HS-27A (cell line): ENCODE measurements at regions not wholly inside any gene's neighbourhood (a gene's known extent, or its start where the extent isn't known, plus 50 kb on each side); places are given as distances from the start of the nearest gene placed in this dataset.
"Not testable (repeated sequence)": the region's sequence is repeated elsewhere in the genome, so short reads cannot be mapped to it uniquely, and the experiment has no call there.

ENCODE experiments used
- DNase-seq: peaks from one replicate; pipeline ENCODE4 v3.0.0-alpha.2; 2012; ENCODE audit warnings: low read depth, missing footprints

DNA sequence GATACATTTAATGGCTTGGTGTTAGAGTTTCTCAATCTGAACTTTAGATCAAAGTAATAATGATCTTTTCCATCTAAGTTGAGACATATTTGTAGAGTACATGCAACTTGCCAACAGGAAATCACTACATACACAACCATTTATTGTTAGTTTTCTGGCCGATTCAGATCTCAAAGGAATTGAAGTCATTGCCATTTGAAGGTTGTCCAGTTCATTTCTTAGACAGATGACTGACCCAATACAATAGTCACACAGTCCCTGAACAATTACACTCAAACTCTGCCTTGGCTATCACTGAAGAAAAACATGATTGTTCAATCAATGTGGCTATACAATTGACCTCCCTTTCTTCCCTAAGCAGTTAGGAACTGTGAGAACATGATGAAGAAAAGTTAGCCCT lies 753.2 kb upstream of the RIOK2 start:
- DNase-seq: no peak

DNA sequence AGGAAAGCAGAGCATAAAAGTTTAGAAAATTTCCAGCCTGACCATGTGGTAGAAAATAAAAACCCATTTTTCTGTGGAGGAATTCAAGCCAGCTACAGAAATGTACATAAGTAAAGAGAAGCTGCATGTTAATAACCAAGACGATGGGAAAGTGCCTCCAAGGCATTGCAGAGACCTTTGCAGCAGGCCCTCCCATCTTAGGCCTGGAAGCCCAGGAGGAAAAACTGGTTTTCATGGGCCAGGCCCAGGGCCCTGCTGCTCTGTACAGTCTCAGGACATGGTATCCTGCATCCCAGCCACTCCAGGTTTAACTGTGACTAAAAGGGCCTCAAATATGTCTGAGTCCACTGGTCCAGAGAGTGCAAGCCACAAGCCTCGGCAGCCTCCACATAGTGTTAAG lies 754.8 kb upstream of the RIOK2 start:
- no peak for DNase-seq

DNA sequence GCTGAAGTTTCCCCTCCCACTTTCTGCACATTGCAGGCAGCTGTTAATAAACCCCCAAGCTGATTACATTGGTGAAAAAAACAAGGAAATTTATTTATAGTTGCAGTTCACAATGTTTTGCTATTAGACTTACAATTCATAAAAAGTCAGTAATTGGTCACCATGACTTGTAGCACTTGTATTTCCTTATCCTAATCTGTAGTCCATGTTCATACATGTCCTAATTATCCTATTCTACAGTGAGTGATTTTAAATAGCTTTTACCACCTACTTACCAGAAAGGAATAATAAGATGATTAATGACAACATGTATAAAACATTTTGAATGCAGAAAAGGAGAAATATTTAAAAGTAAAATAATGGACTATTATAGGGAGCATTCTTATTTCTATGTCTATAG lies 760.0 kb upstream of the RIOK2 start:
- no peak for DNase-seq

DNA sequence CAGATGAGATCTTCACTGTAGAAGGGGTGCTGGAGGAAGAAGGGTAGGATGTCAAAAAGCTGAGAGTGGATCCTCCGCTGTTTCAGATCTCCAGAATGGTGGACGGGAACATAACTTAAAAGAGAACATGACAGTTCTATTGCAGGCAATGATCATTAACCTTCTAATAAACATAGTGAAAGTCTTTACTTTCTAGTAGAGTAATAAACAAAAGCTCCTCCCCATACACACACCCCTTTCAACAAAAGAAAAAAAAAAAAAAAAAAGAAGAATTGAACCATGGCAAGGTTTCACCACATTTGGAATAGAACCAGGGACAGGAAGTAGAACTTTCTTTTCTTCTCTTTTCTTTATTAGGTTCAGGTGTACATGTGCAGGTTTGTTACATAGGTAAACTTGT lies 768.1 kb upstream of the RIOK2 start:
- DNase-seq: no peak

DNA sequence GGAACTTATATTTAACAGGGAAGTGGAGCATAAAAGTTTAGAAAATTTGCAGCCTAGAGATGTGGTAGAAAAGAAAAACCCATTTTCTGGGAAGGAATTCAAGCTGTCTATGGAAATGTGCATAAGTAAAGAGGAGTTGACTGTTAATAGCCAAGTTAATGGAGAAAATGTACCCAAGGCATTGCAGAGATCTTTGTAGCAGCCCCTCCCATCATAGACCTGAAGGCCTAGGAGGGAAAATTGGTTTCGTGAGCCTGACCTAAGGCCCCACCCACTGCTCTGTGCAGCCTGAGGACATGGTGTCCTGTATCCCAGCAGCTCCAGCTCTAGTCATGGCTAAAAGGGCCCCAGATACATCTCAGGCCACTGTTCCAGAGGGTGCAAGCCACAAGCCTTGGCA lies 772.4 kb upstream of the RIOK2 start:
- DNase-seq: no peak

DNA sequence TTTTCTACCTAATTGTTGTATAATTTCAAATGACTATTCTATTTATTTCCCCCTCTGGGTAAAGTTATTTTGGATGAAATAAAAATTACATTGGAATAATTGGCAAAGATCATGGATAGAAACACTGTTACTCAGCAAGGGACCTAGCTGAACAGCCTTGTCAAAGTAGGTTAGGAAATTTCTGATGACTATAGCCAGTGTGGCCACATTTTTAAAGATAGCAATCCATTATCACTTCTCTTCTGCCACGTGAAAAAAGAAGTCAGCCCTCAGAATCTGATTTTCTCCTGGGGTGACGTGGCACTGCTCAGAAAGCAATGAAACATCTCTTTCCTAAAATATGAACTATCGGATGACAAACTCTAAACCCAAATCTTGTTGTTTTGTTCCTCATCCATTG lies 784.2 kb upstream of the RIOK2 start:
- no peak for DNase-seq

DNA sequence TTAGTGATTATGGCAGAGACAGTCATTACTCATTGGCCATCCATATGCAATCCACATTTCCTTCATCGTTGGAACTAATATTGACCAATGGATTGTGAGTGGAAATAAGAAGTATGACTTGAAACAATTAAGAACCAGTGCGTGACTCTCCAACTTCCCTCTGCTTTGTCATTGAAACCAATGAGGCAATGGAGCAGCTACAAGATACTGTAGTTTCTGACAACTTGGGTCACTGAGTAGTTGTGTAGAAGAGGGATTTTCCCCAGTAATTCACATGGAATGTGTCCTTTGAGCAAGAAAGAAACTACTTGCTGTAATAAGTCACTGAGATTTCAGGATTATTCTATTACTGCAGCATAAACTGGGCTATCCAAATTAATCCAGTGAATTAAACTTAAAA lies 785.3 kb upstream of the RIOK2 start:
- DNase-seq: no peak

DNA sequence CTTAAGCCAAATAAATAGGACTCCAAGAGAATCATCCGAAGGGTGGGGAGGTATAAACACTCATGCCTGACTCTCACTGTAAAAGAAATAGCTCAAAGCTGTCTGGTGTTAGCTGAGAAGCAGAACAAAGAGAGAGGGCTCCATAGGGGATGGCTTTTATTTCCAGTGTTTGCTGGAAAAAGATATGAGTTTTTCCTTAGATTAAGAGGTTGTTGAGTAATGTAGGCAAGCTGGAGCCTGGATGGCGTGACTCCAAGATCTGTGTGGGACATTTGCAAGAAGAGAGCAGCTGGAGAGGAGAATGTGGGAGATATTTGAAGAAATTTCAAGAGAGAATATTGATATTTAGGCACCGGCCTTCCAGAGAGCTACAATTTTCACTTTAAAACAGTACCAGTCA lies 793.7 kb upstream of the RGMB start:
- DNase-seq: no peak

DNA sequence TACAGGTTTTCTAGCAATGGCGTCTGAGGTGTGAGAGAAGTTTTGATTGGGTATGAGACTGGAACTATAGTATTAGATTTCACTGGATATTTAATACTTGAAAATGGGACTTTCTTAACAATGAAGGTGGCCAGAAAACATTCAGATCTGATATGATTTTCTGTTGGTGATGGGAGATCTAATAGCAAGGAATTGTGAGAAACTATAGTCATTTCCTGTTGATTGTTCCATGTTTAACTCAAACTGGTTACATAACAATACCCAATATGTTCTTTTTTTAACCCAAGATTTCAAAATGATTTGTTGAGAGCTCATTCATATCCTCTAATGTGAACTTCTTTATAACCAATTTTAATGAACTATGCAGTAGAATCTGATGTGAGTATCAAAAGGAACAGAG lies 793.2 kb upstream of the RGMB start:
- DNase-seq: no peak

DNA sequence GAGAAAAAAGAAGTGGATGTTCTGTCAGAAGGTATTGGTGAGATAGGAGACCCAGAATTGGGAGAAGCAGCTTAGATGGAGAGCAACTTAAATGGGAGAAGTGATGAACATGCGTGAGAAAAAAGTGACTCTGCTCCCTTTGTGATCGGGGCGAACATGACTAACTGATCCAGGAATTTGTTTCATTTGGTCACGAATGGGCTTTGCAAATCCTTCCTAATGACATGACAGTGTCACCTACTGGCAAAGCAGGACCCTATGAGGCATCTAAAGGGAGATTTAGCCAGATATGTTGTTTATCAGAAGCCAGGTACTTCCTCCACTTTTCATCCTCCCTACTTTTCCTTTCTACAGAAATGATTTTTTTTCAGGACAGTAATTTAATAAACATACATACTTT lies 787.4 kb upstream of the RGMB start:
- DNase-seq: peak; percentile 36

DNA sequence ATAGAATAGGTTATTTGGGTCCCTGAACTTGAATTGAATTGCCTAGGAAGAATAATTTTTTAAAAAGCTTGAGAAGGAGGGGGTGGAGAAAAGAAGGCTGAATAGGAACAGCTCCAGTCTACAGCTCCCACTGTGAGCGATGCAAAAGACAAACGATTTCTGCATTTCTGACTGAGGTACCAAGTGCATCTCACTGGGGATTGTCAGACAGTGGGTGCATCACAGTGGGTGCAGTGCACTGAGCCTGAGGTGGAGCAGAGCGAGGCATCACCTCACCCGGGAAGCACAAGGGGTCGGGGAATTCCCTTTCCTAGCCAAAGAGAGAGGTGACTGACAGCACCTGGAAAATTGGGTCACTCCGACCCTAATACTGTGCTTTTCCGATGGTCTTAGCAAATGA lies 782.2 kb upstream of the RGMB start:
- DNase-seq: no peak

DNA sequence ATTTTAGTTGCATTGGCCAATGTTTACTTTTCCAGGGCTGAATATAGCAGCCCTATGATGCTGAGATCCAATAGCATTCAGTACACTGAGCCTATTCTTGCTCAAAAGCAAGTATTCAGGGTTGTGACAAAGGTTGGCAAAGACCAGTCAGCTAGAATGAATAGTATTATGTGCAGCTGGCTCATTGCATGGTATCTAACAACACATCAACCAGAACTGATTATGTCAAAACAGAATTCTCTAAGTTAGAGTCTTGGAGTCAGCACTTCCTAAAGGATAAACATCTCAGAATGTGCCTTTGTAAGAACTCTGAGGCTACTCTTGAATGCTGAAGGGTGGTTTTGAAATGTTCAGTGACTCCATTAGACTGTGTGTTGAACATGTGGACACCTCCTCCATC lies 774.5 kb upstream of the RGMB start:
- DNase-seq: no peak

DNA sequence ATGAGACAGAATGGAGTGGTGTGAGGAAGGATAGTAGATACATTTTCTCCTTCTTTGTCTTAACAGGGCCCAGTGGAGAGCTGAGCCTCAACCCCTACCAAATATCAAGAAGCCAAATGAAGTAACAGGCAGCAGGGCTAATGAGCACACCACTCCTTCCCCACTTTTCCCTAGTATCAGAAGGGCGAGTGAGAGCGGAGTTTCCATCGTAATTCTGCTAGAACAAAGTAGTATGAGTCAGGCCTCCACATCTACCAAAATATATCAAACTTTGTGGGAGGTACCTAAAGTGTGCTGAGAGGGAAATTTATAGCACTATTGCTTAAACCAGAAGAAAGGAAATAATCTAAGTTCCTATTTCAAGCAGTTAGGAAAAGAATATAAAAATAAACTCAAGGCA lies 769.0 kb upstream of the RGMB start:
- no peak for DNase-seq

DNA sequence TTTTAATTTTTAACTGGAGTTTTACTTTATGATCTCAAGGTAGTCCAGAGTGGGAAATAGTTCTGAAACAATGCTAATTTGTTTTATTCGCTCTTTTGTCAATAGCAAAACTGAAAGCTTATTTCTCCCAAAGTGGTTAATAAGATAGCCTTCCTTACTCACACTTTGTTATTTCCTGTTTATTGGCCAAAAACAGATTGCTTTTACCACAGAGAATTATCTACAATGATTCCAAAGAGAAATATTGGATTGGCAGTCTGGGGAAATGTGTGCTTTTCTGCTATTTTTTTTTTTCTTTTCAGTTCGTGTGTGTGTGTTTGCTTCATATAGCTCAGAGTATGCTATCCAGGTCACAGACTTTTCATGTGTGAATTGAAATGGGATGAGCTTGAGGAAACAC lies 756.7 kb upstream of the RGMB start:
- no peak for DNase-seq

DNA sequence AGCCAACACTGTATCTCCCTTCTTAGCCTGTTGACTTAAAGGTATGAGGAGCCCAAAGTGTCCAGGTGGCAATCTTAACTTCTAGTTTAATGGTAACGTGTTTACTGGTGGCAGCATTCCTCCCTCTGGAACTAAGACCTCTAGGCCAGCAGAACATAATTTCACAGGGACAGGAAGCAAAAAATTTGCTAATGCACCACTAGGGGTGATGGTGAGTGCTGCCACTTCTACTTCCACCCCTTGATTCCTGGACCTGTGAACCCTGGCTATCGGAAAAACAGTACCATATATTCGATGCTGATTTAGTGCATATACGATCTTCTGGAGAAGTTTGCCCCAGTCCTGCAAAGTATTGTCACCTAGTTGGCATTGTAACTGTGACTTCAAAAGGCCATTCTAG lies 743.2 kb upstream of the RGMB start:
- DNase-seq: not testable (repeated sequence)

DNA sequence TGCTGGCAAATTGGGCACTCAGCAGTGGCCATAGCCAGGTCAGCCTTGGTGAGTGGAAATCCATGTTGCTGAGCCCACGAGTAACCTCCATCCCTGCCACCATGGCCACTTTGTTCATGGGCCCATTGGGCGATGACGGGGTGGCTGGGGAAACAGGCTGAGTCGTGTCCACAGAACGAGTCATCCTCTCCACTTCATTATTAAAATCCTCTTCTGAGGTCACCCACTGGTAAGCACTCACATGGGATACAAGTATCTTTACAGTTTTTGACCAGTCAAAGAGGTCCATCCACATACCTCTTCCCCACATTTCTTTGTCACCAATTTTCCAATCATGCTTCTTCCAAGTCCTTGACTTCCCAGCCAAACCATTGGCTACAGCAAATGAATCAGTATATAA lies 742.4 kb upstream of the RGMB start:
- not testable (repeated sequence) for DNase-seq

DNA sequence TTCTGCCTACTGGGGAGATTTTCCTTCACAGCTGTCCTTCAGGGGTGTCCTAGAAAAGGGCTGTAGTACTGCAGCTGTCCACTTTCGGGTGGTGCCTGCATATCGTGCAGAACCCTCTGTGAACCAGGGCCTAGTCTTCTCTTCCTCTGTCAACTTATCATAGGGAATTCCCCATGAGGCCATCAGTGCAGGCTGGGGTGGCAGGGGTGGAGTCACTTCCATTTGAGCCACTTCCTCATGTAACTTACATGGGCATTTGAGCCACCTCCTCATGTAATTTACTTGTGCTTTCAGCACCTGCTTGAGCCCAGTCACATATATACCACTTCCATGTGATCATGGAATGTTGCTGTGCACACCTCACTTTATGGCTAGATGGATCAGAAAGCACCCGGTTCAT lies 742.0 kb upstream of the RGMB start:
- no peak for DNase-seq

DNA sequence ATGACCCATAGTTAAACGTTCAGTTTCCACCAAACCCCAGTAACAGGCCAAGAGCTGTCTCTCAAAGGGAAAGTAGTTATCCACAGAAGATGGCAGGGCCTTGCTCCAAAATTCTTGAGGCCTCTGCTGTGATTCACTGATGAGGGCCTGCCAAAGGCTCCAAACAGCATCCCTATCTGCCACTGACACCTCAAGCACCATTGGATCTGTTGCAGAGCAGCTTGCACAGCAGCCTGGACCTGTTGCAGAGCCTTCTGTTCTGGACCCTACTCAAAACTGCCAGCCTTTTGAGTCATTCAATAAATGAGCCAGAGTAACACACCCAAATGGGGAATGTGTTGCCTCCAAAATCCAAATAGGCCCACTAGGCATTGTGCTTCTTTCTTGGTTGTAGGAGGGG lies 741.5 kb upstream of the RGMB start:
- DNase-seq: no peak

DNA sequence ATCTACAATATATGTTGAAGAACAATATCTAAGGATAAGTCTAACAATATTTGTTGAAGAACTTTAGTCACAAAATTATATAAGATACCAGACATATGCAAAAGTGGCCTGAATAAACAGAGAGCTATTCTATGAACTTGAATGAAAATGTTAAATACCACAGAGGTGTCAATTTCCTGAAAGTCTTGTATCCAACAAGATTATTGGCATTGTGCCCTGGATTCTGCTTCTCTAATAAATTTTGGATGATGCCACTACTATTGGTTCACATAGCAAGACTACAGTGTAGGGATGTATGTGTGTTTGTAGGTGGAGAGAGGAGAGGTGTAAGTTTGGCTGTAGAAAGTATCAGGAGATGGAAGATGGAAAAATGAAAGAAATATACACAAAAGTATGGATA lies 731.8 kb upstream of the RGMB start:
- no peak for DNase-seq

DNA sequence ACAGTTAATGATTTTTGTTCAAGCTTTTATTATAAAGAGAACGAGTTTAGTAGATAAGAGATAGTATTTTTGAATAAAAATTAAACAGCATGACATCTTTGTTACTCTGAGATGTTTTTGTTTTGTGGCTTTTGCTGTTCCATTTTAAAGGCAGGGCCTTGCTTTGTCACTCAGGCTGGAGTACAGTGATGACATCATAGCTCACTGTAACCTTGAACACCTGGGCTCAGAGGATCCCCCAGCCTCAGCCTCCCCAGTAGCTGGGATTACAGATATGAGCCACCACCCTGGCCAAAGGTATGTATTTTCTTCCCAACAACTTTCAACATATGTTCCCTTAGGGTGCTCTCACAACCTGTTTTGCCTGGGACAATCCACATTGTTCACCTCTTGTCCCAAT lies 730.9 kb upstream of the RGMB start:
- DNase-seq: no peak

DNA sequence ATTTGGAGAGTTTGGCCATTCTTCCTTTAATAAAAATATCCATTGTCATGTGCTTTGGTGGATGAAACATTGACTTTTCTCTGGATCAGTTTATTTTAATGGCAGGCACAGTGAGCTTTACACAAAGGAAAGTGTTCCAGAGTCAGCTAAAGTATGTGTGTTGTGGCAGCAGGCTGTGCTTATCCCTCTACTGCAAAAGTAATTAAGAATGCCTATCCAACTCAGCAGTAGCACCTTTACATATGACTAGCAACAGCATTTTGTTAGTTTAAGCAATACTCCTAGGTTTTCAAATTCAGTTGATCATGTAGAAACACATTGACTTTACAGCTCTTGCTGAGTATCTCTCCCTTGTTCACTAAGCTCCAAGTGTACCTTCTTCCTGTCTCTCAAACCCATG lies 730.5 kb upstream of the RGMB start:
- no peak for DNase-seq

DNA sequence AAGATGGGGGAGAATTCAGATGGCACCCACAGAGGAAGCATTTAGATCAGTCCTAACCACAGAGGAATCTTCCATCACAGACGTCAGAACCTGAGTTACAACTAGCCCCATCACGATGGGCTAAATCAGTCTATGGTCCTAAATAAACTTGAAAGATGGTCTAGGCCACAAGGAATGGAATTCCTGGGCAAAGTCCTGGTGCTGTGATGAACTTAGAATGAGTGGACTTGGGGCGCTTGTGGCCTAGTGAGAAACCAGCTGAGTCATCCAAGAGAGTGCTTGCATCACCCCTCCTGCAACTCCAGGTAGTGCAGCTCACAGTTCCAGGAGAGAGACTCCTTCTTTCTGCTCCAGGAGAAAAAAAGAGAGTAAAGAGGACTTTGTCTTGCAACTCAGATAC lies 722.9 kb upstream of the RGMB start:
- DNase-seq: no peak

DNA sequence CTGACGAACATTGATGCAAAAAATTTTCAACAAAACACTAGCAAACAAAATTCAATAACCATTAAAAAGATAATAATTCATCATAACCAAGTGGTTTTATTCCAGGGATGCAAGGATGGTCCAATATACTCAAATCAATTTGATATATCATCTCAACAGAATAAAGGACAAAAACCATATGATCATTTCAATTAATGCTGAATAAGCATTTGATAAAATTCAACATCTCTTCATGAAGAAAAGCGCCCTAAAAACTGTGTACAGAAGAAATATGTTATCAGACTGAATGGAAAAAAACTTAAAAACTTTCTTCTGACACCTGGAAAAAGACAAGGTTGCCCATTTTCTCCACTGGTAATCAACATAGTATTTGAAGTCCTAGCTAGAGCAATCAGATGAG lies 720.3 kb upstream of the RGMB start:
- no peak for DNase-seq

DNA sequence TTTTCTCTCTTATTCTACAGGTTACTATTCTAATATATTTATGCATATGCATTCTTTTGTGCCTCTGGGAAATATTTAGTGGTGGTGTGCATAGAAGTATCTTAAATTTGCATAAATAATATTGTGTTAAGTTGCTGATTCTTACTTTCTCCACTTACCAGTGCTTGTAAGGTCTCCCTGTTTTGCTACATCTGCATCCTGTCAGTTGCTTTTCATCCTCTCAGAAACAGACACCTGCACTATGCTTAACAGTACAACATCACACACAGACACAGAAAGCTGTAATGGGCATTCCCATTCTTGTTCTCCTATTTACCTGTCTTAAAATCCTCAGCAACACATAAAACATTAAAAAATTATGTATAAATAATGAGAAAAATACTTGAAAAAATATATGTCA lies 713.3 kb upstream of the RGMB start:
- DNase-seq: no peak

DNA sequence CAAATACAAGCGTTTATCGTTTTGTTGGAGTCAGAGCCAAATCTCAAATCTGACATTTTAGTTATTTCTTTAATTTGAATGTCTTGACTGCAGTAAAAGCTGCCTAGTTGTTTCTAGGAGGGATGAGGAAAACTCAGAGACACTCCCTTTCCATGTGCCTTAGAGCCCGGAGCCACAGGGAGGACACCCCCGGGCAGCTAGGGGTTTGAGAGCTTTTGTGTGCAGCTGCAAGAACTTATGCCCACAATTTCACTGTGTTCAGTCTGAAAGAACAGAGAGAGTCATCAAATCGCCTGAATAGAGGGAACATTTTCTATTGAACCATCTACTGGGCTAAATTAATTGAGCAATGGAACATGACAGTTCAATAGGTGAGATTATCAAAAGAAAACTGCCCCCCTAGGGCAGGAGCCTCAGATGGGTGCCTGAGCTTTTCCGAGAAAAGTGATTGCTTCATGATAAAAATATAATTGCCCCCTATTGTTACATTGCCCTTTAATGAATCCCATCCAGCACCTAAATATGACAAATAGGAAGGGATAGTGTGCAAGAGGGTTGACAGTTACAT lies 709.3 kb upstream of the RGMB start:
- no peak for DNase-seq
